Mesenteric fat pad (tissue), 1 donor: ENCODE measurements at regions not wholly inside any gene's neighbourhood (a gene's known extent, or its start where the extent isn't known, plus 50 kb on each side); places are given as distances from the start of the nearest gene placed in this dataset.
"Not testable (repeated sequence)": the region's sequence is repeated elsewhere in the genome, so short reads cannot be mapped to it uniquely, and the experiment has no call there.

Experiments
- DNase-seq: peaks from one replicate; pipeline ENCODE4 v3.0.0-alpha.2; 2020; ENCODE audit warnings: low spot score
- donor health status: DM: yes; HTN: yes; CAD: no.

DNA sequence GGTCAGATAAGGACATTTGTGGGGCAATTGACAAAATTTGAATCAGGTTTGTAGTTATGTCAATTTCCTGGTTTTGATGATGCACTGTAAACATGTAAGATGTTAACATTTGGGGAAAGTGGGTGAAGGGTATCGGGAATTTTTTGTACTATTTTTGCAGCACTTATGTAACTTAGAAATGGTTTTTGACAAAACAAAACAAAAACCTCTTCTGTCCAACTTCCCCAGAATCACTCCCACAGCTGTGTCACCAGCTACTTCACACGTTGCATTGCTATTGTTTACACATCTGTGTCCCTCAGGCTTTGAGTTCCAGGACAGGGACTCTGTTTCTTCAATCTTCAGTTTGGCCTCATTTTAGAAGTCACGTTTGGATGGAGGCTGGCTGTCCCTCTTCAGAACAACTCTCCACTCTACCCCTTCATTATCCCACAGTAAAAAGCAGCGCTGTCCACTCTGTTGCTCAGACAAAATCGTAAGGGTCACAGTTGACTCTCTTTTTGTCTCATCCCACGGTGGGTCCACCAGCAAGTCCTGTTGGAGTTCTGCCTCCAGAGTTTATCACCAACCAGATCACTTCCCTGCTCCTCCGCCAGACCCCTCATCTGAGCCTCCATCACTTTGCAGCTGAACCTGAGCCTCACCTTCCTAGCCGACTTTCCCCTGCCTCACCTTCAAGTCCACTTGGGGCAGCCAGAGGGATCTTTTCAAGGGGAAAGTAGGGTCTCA, 63.2 kb downstream of the NENF start:
- no peak for DNase-seq

DNA sequence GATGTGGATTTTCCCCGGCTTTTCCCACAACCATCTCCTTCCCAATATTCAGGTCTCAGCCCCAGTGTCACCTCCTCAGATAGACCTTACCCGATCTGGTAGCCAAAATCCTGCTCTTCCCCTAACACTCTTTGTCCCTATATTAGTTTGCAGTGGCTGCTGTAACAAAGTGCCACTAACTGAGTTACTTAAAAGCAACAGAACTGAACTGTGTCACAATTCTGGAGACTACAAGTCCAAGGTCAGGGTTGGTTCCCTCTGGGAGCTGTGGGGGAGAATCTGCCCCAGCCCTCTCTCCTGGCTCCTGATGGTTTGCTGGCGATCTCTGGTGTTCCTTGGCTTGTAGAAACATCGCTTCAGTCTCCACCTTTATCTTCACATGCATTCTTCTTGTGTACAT, 64.0 kb downstream of the NENF start:
- no peak for DNase-seq

DNA sequence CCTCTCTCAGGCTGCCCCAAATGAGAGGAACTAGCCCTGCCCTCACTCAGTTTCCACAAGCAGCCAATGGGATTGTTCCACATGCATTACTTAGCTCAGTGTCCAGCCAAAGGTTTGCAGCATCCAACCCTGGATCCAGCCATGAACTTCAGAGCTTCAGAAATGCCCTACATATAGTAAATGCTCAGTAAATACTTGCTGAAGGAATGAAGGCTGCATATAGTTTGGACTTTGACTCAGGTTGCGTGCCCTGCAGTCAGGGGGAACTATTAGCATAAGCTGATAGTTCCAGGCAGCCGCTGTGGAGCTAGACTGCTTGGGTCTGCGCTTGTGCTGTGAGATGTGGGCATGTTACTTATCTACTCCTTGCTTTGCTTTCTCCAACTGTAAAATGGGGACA, 64.8 kb downstream of the NENF start:
- no peak for DNase-seq

DNA sequence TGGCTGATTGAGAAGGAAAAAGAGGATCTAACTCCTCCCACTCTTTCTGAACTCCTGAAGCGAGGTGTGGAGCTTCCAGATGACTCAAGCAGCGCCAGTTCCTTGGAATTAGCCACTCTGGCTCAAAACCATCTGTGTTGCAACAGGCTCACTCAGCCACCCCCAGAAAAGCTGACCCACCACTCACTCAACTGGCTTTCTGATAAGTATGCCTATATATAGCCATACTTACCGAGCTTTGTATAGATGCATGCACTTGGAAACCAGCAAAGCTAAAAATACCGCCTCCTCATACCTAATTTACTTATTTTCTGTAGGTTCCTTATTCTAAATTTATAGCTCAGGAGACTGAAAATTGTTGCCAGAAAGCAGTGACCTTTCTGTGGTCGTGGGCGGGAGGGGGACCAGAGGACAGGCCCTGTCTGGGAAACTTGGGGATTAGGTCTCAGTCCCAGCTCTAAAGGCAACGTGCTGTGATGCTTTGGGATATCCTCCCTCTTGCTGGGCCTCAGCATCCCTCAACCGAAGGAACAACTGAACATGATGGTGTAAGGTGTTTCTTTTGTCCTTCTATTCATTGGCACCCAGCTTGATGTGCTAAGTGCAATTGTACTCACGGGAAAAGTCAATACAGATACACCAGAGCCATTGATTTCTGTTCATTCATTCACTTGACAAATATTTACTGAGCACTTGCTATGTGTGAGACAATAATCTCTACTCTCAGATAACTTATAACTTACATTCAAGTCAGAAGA, 65.7 kb downstream of the NENF start:
- DNase-seq: no peak

DNA sequence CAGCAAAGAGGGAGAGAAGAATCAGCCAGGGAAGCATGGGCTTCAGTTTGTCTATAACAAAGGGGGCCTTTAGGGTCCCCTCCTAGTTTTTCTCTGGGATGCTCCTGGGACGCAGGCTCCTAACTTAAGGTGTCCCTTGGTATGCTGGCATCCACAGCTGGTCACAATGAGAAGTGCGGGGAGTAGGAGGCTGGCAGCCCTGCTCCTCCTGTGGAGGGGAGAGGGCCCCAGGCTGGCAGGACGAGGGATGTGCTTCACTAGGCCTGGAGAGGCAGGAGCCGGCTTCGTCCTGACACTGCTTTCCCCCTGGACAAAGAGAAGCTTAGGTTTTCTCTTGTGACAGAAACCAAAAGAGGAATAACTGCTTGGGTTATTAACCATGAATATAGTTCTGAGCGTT, 67.6 kb downstream of the NENF start:
- DNase-seq: no peak

DNA sequence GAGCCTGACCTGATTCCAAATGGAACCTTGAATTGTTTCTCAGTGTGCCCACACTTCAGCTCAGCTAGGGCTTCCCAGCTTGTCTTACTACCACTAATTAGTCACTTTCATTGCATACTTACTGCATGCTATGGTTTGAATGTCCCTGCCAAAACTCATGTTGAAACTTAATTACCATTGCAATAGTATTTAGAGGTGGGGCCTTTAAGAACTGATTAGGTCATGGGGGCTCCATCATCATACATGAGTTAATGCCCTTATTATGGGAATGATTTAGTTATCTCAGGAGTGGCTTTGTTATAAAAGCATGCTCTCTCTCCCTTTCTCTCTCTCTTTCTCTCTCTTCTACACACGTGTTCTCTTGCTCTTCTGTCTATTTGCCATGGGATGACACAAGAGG, 68.3 kb downstream of the NENF start:
- DNase-seq: no peak

DNA sequence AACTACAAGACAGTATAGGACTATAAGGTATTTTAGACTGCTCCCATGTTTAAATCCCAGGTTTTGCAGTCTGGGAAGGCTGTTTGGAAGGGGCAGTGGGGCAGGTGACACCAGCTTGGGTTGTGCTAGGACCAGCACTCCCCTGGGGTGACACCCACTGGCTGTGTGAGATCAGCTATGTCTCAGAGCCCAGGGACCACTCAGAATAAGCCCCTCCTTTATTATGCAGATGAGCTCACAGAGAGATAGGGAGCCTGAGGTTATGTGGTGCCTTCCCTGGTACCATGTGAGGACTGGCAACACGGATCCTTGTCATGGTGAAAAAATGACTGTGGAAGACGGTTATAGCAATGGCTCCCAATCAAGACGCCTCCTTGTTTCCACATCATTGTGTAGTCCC, 71.0 kb downstream of the NENF start:
- DNase-seq: no peak

DNA sequence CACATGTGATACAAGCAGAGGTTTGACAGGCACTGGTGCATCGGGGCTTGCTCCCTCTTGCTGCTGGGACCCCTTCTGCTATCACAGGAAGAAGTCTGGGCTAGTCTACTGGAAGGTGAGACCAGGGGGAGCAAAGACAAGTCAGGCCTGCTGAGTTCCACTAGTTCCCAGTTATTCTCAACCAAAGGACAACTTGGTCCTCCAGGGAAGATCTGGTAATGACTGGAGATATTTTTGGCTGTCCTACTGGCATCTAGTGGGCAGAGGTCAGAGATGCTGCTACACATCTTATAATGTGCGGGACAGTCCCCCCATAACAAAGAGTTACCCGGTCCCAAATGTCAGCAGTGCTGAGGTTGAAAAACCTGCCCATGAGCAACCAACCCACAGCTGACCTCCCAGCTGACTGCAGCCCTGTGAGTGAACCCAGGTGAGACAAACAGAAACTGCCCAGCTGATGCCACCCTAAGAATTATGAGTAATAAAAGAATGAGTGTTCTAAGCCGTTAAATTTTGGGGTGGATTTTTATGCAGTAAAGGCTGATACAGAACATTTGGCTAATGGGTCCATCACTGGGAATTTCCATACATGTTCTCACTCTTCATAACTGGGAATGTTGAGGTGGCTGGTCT, 71.6 kb downstream of the NENF start:
- DNase-seq: no peak

DNA sequence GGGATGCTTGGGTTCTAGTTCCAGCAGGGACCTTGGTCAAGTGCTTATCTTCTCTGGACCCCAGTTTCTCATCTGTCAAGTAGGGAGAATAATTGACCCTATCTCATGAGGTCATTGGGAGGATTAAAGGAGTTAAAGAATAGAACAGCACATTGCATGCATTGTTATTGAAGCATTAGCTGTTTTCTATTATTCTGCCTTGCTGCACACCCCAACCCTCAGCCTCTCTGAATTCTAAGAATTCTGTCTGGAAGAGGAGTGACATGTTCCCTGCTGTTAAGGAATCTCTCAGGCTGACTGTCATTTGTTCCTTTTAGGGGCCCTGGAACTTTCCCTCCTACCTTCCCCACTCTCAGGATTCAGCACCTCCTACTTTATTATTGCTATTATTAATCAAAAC, 73.9 kb downstream of the NENF start:
- no peak for DNase-seq

DNA sequence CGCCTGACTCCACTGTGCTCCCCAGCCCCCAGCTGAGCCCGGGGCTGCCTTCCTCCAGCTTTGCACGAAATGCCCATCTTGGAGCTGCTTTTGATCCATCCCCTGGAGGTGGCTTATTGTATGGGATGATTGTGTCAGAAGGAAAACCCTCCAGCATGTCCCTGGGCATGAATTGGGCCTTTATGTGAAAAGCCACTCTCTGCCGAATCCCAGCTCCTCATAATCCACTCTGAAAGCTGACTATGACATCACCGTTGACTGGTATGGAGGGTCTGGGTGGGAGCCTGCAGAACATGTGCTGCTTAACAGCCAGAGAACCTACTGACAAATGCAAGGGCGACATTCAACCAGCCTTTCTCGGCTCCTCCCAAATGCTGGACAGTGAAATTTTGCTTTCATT, 74.6 kb downstream of the NENF start:
- no peak for DNase-seq

DNA sequence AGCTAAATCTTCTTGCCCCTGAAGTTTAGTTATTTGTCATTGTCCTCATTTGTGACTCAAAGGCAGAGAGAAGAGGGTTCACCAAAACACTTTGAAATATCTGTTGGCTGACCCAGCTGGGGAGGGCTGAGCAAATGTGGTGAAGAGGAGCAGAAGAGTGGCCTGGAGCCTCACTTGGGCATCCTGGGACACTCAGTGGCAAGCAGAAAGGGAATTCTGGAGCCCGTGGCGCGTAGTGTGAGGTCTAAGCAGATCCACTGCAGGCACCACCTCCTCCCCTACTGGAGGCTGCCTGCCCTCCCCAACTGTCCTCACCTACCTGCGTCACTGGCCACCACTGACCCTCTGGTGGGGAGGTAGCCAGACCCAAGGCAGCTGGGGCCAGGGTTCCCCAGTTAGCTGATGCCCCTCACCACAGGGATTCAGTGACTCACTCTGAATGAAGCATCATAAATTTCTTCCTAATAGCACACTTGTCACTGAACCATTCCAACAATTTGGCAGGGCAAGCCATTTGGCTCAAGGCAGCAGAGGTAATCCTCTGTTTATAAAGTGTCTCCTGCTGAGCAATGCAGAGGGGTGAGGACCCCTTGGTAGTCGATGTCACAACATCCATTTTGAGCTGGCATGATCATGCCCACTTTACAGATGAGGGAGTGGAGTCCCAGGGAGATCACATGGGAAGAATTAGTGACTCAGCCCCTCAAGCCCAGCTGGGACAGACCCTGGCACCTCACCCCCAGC, 80.3 kb downstream of the NENF start:
- no peak for DNase-seq

DNA sequence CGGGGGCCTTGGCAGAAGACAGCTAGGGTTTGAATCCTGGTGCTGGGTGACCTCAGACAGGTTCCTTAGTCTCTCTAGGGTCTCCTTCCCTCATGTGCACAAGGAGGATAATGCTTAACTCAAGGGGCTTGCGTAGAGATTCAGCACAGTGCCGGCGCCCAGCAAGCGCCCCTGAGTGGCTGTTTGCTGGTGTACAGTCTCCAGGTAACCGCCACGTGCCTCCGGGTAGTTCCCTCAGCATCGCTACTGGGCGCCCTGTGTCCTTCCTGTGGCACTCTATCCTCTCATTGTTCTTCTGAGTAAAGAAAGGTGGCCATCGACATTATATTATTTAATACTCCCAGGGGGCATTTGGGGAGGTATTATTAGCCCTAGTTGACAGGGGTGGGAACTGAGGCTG, 80.9 kb downstream of the NENF start:
- no peak for DNase-seq

DNA sequence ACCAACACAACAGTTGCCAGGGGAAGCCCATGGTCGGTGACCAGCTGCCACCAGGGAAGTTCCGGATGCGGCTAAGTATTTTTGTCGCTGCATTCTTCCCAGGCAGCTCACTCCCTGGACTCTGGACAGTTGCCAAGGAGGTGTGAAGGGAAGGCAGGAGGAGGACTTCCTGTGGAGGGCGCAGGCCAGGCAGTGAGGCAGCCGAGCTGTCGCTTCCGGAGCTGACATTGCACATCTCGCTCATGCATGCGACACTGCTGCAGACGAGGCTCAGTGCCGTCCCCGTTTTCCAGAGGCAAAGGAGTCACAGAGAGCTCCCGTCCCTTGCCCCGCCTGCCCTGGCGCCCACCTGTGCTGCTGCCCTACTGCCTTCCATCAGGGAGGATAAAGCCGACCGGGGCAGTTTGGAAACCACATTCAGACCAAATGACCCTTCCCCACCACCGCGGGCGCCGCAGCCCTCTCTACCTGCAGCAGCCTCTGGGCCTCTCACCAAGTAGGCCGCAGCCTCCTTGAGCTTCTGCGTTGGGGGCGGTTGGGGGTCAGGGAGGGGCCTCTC, 81.4 kb downstream of the NENF start:
- DNase-seq: no peak

DNA sequence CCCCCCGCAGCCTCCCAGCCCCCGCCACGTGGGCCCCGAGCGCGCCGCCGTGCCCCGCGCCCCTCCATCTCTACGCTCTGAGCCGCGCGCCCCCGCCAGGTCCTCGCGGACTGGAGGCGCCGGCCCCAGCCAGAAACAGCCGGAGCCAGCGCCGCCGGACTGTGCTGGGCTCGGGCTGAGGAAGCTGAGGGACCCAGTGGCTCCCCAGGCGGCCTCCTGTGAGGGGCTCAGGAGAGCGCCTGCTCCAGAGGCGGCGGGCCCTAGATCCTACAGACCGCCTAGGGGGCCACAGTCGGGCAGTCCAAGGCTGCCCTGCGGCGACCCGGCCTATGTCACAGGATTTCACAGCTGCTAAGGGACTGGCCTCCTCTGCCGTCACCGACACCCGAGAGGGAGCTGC, 82.1 kb downstream of the NENF start:
- DNase-seq: no peak

DNA sequence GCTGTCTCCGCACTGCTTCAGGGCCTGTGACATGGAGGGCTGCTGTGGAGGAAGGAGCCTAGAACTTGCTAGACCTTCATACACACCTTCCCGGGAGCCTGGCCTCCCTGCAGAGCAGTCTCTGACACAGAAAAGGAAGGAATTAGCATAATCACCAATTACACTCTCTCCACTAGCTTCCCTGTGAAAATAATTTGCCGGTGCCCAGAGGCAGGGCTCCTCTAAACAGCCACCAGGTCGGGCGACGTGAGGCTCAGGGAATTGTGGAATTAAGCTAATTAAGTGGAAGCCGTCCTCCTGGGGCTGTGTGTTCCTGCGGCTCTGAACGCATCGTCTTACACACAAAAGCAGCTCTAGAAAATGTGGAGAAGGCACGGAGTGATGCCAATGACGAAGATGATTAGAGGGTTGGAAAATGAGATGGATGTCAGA, 82.6 kb downstream of the NENF start:
- DNase-seq: no peak

DNA sequence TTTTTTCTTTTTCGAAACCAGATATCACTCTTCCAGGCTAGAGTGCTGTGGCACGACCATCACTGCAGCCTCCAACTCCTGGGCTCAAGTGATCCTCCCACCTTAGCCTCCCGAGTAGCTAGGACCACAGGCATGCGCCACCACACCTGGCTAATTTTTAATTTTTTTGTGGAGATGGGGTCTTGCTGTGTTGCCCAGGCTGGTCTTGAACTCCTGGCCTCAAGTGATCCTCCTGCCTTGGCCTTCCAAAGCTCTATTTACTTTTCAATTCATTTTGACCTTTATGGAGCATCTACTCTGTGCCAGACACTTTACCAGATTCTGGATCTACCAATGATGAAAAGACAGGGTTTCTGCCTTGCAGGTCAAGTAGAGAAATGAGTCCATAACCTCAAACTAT, 83.3 kb downstream of the NENF start:
- not testable (repeated sequence) for DNase-seq

DNA sequence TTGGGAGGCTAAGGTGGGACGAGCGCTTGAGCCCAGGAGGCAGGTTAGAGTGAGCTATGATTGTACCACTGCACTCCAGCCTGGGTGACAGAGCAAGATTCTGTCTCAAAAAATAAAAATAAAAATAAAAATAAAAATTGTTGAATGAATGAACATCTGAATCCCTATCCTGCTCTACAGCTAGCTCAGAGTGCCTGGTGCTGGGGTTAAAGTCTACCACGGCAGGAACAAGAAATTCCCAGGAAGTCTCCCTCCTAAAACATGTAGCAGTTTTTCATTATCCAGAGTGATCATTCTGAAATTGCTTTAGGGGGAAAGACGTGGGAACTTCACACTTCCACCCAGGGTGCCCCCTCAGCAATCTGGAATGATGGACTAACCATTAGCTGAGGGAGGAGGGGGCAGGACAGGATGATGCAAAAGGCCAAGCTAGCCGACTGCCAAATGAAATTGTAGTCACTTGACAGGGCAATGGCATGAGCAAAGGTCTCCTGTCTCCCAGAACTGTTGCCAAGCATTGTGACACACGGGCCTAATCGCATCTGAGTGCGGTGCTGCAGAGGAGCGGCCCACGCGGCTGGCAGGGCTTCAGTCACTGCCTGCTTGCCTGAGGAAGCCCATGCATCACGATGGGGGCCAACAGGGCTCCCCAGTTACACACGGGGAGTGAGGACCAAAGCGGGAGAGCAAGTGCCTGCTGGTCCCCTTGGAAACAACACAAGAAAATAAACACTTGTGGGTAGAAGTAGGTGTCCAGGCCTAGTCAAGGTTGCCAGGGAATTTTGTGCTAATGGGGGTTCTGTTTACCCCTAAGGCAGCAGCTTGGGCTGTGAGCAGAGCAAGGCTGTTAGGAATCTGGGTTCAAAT, 85.7 kb downstream of the NENF start:
- no peak for DNase-seq

DNA sequence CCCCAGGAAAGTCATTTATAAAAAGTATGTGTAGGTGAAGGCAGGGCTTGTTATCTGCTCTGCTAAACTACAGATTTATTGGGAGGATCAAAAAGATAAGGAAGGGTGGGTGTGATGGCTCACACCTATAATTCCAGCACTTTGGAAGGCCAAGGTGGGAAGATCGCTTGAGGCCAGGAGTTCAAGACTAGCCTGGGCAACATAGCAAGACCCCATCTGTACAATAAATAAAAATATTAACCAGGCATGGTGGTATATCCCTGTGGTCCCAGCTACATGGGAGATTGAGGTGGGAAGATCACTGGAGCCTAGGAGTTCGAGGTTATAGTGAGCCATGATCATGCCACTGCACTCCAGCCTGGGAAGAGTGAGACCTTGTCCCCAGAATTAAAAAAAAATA, 86.4 kb downstream of the NENF start:
- no peak for DNase-seq

DNA sequence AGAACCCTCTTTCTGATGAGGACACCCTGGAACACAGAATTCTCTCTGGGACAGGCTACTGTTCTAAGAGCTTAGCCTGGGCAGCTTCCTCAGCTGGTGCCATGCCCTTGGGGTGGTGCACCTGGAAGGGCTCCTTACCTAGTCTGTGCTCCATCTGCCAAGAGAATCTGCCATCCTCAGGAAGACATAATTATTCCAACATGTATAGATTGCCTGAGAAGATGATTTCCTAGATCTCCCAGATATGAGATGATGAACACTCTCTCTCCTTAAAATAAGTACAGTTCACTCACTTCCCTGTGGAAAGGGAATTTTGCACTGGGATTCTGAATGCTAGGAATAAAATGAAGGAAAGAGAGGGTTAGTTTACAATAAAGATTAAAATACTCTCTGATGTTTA, 87.6 kb downstream of the NENF start:
- DNase-seq: no peak

DNA sequence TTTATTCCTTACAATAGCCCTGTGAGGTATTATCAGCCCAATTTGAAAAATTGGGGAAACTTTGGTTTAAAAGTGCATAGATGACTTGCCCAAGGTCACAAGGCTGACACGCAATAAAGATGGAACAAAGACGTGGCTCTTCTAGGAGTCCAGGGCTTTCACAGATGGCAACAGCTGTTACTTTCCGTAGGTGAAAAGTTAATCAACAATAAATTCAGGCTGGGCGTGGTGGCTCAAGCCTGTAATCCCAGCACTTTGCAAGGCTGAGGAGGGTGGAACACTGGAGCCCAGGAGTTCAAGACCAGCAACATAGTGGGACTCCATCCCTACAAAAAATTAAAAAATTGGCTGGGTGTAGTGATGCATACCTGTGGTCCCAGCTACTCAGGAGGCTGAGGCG, 87.8 kb upstream of the ATF3 start:
- no peak for DNase-seq
